NOMO-1 treated with dmso at 0.1 percent for 144 hours (cell line): ENCODE measurements at regions not wholly inside any gene's neighbourhood (a gene's known extent, or its start where the extent isn't known, plus 50 kb on each side); places are given as distances from the start of the nearest gene placed in this dataset.

Experiments
- DNase-seq: peaks from one replicate; lab custom pipeline; 2025; ENCODE audit not compliant: unreplicated experiment; lab: John Stamatoyannopoulos, UW

GRCh38 chr11:80827781-80828180, 1387.0 kb upstream of the TENM4 start:
- DNase-seq: no peak

DNA sequence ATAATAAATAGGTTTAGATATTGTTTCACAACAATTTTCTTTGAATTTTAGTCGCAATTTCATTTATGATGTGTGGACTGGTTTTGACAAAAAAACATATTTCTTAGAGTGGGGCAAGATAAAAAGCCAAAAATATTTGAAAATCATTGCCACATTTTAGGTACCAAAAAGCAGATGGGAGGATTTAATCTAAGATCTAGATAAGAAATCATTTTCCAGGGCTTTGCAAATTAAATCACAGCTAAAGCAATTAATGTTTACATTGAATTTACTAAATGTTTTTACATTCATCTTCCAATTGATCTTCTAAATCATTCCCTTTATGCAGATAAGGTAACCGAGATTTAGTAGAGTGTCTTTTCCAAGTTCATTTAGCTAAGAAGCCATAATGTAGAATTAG, 1386.0 kb upstream of the TENM4 start:
- no peak for DNase-seq

- no peak for DNase-seq
Observed at GRCh38 chr11:80822308-80822707, 1381.5 kb upstream of the TENM4 start.

DNA sequence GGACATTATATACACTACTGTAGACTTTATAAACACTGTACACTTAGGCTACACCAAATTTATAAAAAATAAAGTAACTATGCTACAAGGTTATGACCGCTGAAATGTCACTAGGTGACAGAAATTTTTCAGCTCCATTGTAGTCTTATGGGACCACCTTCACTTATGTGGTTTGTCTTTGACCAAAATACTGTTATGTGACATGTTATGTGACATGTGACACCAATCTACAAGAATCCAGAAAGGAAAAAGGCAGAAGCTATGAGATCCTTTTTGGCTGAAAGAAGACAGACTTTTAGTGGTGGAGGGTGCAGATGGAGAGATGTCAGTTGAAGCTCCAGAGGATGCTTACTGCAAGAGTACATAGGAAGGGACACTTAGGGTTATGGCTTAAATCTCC, 1378.4 kb upstream of the TENM4 start:
- DNase-seq: no peak

DNA sequence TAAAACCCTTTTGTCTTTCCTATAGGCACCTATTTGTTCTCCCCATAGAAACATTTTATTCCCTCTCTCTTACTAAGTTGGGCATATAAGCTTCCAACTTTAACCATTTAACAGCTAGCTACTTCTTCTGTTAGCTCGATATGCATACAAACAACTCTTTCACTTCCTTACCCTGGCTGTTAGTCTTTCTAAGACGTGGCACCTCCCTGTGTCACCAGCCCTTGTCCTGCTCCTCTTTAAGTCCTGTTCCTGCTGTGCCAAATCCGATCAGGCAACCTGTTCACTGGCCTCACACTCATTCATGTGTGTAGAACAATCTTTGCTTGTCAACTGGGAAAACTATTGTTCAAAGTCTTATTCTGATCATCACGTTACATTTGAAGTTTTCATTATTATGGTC, 1376.1 kb upstream of the TENM4 start:
- peak; percentile 56 for DNase-seq

- no peak for DNase-seq
Observed at GRCh38 chr11:80816454-80816847, 1375.6 kb upstream of the TENM4 start.

DNA sequence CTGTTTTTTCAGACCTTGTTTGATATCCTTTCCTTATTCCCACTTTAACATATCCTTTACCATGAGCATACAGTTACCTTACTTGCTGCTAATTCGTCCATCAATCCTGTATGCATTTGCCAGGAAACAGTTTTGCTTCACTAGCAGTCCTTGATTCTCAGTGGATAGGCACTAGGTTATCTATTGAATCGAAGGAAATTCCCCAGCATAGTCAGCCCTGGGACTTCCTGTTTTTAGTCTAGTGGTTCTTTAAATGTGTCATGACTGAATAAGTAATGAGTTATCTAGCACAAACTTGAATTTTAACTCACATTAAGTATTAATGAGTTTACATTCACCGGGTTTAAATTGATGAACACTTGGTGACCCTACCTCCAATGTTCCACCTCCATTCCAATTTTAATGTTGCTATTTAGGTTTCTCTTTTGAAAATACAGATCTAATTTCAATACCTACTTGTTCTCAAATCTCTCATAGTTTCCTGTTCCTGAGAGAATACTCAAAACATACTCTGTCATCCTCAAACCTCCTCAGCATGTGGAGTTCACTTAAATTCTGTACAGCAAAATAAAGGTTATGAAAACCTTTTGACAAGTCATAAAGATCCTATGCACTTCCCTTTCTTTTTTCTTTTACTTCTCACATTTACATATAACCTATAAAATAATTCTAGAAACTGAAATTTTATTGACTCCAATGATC, 1375.1 kb upstream of the TENM4 start:
- DNase-seq: peak; percentile 14

DNA sequence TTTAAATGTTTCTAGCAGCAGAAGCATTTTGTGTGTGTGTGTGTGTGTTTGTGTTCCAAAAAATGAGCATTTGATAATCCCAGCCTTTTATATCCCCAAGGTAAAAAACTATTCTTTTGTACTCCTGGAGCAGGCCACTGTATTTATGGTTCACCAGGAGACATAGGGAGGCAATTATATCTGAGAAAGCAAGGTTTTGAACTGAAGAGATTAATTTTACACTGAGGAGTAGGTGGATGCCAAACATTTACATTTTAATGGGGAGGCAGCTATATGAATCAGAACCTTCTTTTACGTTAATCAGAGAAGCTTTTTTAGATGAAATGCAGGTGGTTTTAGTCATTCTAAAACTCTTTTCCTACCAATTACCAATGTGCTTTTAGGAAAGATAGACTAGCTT, 1374.0 kb upstream of the TENM4 start:
- DNase-seq: no peak

GRCh38 chr11:80810695-80811094, 1369.9 kb upstream of the TENM4 start:
- no peak for DNase-seq

- no peak for DNase-seq
Observed at GRCh38 chr11:80798174-80798573, 1357.3 kb upstream of the TENM4 start.

DNA sequence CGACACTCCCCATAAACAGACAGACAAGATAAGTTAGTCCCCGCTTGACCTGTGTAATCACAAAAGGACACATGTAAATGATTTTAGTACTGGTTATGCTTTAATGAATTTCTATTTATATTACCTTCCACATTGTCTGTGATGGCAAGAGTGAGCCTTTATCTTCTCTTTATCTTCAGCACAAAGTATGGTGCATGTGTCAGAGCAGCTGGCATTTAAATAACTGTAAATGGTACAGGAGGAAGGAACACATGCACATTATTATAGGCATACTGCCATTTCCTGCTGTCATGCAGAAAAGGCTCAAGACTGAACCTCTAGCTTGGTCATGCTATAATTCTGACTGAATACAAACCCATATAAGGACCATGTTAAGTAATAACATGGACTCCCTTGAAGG, 1342.7 kb upstream of the TENM4 start:
- no peak for DNase-seq

DNA sequence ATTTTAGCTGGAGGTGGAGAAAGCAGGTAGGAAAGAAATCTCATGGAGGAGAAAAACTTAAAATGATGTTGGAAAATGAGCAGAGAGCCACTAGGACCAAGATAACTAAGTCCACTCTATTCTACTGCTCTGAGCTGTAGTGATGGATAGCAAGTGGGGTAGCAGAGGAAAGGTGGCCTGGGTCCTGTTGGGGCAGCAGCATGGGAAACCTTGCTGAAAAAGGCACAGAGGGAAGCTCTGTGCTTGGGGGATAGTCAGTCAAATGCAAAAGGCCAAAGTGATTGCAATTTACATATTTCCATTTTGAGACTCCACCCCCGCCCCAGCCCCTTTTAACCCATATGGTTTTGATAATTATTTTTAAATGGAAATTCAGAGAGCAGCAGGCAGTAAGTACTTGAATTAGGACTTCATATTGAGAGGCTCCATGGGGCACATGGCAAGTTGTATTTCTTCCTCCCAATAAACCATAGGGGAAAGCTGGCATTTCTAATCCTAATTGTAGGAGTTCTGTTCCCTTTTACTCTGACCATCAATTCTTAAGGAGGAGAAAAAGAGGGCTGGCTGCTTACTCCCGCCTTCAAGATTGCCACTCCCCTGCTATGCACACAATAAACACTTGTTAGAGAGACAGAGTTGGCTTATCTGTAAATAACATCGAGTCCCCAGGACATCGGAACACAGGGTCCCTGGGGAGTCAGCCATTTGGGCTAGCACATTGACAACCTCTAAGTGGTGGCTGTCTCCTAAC, 1341.5 kb upstream of the TENM4 start:
- no peak for DNase-seq

DNA sequence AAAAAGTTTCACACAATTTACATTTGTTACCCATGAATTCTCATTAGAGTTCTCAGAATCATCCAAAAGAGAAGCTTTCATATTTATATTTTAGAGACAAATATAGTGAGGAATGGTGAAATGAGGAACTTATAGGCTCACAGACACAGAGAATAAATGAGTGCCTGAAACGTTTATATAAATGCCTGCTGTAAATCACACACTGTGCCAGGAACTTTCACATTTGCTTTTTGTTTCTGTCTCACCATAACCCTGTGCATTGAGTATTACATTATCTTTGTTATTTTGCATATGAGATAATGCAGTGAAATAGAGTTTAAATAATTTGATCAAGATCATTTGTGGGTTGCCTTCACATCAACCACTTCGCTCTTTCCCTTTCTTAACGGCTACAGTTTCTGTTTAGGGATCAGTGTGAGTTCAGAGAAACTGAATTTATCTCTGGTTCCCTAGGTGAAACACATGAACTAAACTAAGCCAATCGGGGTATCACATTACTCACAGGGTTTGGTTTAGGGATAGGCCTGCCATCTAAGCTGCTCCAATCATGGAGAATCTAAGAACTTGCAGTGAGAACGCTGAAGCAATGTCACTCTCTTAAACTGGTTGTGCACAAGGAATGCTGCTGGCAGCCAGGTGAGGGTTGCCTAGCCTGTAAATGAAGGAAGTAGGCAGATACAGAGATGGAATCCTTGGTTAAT, 1339.2 kb upstream of the TENM4 start:
- no peak for DNase-seq

GRCh38 chr11:80778941-80779340, 1338.1 kb upstream of the TENM4 start:
- DNase-seq: no peak

DNA sequence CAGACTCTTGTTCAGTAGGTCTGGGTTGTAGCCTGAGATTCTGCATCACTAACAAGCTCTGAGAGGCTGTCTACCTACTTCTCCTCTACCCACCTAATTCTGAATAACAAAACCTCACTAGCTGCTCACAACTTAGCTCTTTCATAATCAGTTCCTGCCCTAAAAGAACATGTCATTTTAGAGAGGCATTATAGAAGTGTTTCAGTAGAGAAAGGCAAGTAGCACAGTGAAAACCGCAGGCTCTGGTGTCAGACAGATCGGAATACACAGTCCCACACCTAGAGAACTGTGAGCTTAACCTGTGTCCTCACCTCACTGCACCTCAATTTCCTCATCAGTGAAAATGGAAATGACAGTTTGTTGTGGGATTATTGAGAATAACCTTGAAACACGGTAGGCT, 1337.6 kb upstream of the TENM4 start:
- no peak for DNase-seq

GRCh38 chr11:80773919-80774318, 1333.1 kb upstream of the TENM4 start:
- DNase-seq: no peak

DNA sequence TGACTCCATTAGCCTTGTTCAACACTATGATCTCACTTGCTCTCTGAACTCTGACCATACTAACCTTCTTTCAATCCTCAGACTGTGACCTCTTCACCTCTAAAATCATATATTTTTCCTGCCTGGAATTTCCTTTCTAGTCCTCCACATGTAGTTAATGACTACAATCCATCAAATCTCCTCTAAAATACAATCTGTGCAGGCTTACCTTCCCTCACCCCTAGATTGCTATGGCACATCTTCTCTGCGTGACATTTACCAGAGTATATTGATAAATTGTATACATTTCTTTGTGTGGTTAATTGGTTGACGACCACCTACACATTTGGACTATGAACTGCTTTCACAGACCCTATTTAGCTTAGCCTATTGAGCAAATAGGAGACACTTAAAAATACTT, 1330.2 kb upstream of the TENM4 start:
- DNase-seq: no peak

DNA sequence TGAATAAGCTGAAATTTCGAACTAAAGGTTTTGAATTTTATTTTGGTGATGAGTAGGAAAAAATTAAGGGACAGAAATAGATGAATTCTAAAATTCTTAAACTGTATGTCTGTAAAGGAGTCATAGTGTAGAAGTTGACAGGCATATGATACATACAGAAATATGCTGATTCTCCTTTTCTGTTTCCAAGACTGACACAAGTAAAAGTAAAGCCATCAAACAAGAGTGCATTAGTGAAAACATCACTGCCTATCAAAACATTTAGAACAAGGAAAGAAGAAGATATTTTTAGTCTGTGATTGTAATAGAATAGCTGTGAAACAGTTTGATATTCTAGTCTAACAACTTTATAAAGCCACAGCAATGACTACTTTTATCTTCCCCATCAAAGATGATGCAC, 1318.0 kb upstream of the TENM4 start:
- DNase-seq: no peak

DNA sequence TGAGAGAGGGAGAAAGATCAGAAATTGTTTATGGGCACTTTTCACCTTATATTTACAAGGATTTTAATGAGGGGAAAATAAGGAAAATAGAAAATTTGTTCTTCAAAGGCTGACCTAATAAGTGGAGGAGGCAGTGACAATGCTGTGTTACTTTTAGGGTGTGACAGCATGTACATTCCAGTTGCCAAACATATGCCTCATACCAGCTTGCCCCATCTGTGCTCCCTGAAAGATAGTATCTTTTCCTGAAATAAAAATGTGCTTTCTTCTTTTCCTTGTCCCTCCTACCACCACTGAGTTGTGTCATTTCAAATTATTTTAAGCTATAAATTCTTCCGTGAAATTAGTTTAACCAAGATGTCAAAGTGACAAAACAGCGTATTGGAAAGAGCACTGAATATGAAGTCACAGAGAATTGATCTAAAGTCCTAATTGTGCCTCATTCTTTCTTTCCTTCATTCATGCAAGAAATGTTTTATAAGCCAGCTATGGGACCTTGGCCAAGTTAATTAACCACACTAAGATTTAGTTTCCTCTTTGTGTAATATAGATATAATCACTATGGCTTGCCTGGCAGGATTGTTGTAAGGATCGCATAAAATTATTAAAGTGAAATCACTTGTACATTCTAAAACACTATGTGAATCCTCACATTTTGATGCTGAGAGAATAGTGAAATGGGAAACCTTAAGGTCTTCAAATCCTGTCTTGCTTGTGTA, 1307.5 kb upstream of the TENM4 start:
- DNase-seq: no peak

GRCh38 chr11:80746300-80746699, 1305.5 kb upstream of the TENM4 start:
- no peak for DNase-seq

DNA sequence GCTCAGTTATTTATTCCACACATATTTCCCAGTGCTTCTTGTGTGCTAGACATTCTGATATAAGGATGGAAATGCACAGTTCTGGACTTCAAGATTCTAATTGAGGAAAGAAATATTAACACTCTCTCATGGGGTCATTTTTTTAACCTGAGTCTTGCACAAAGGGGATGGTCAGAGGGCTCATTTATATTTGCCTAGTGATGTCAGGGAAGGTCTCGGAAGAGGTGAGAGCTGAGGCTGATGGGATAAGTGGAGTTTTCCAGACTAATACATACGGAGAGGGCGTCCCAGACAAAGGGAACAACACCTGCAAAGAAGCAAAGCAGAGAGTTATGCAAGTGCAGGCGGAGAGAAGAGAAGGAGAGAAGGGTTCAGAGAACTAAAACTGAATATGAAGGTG, 1304.6 kb upstream of the TENM4 start:
- no peak for DNase-seq

DNA sequence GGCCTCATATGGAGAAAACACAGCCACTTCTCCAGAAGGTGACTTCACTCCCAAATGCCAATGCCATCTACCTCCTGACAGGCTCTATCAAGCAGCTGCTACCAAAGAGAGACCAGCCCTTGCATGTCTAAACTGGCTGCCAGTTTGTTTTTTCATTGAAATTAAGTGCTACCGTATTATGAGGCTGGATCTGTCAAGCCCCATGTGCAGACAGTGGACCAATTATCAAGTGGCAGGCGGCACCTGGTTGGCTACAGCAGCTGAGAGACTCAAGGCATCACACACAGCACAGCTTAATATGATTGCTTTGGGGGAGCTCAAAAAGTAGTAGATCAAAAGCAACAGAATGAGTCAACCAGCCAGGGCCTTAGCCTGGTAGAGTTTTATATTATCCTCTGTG, 1293.0 kb upstream of the TENM4 start:
- no peak for DNase-seq
